ENCODE measurements at regions not wholly inside any gene's neighbourhood (a gene's known extent, or its start where the extent isn't known, plus 50 kb on each side); places are given as distances from the start of the nearest gene placed in this dataset.
"Not testable (repeated sequence)": the region's sequence is repeated elsewhere in the genome, so short reads cannot be mapped to it uniquely, and the experiment has no call there.

GRCh38 chr6:126682440-126682839 lies 342.5 kb downstream of the CENPW start:
- no peak for DNase-seq

- DNase-seq = no peak
These were observed 345.3 kb downstream of the CENPW start for GRCh38 chr6:126685182-126685581.

- DNase-seq = peak; percentile 37
These were observed 357.2 kb downstream of the CENPW start for GRCh38 chr6:126696921-126697693.

- DNase-seq = no peak
These were observed 358.9 kb downstream of the CENPW start for GRCh38 chr6:126698732-126699240.

GRCh38 chr6:126701676-126702560 lies 362.0 kb downstream of the CENPW start:
- DNase-seq = no peak

- DNase-seq = no peak
These were observed 376.1 kb downstream of the CENPW start for GRCh38 chr6:126716032-126716431.

- no peak for DNase-seq
These were observed 377.1 kb downstream of the CENPW start for GRCh38 chr6:126716826-126717509.

GRCh38 chr6:126718600-126719327 lies 378.8 kb downstream of the CENPW start:
- DNase-seq = no peak

- DNase-seq = no peak
These were observed 380.4 kb downstream of the CENPW start for GRCh38 chr6:126720304-126720703.

GRCh38 chr6:126721581-126722160 lies 381.8 kb downstream of the CENPW start:
- no peak for DNase-seq

- no peak for DNase-seq
These were observed 382.5 kb downstream of the CENPW start for GRCh38 chr6:126722411-126722810.

- no peak for DNase-seq
These were observed 383.7 kb downstream of the CENPW start for GRCh38 chr6:126723541-126724170.

GRCh38 chr6:126724821-126725220 lies 384.9 kb downstream of the CENPW start:
- DNase-seq = no peak

- not testable (repeated sequence) for DNase-seq
These were observed 386.5 kb downstream of the CENPW start for GRCh38 chr6:126726454-126726853.

GRCh38 chr6:126738146-126738545 lies 380.3 kb upstream of the RSPO3 start:
- no peak for DNase-seq

- DNase-seq = no peak
These were observed 379.8 kb upstream of the RSPO3 start for GRCh38 chr6:126738641-126739040.

- DNase-seq = no peak
These were observed 375.4 kb upstream of the RSPO3 start for GRCh38 chr6:126743076-126743475.

- DNase-seq = no peak
These were observed 370.5 kb upstream of the RSPO3 start for GRCh38 chr6:126747728-126748540.

- peak; percentile 40 for DNase-seq
These were observed 364.9 kb upstream of the RSPO3 start for GRCh38 chr6:126753606-126754005.

GRCh38 chr6:126761854-126762253 lies 356.6 kb upstream of the RSPO3 start:
- DNase-seq = no peak

- no peak for DNase-seq
These were observed 354.4 kb upstream of the RSPO3 start for GRCh38 chr6:126764104-126764503.

Data from right hindlimb (tissue), 1 donor.